ENCODE measurements at regions not wholly inside any gene's neighbourhood (a gene's known extent, or its start where the extent isn't known, plus 50 kb on each side); places are given as distances from the start of the nearest gene placed in this dataset.

DNA sequence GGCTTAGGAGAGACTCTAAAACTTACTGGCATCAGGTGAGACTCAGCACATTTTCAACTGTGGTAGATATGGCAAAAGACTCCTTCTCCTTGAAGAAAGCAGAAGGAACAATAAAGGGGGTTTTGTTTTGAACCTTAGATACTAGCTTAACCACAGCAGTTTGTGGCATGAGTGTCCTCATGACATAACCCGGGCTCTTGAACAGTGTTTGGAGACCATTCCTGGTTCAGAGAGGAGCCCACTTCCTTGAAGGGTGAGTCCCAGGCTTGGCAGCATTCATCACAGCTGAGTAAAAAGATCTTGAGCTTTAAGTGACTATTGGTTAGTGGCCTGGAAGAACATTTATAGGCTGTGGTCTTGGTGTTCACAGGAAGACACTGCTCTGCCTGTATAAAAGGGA lies 154.5 kb upstream of the KDM5D start:
- CTCF ChIA-PET, result no interaction called here
- no peak for DNase-seq (ENCODE audit: low spot score)
- no peaks in the 10 kb centered on the region for H3K4me1 Mint-ChIP-seq
- POLR2A ChIA-PET, result no interaction called here
- ATAC-seq, result no peak
- peaks cover 44% of the 10 kb centered on the region for H3K36me3 Mint-ChIP-seq
- no peak overlapping the region for H3K4me3 Mint-ChIP-seq
- peaks cover 69% of the 10 kb centered on the region for H3K9me3 Mint-ChIP-seq
- no peak overlapping the region for H3K27ac Mint-ChIP-seq
- TF ChIP-seq, protein P1, sequence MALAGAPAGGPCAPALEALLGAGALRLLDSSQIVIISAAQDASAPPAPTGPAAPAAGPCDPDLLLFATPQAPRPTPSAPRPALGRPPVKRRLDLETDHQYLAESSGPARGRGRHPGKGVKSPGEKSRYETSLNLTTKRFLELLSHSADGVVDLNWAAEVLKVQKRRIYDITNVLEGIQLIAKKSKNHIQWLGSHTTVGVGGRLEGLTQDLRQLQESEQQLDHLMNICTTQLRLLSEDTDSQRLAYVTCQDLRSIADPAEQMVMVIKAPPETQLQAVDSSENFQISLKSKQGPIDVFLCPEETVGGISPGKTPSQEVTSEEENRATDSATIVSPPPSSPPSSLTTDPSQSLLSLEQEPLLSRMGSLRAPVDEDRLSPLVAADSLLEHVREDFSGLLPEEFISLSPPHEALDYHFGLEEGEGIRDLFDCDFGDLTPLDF (CRISPR knock-in tag; IDR thresholded peaks at IDR 0.05), result no peak
- TF ChIP-seq, protein P2, sequence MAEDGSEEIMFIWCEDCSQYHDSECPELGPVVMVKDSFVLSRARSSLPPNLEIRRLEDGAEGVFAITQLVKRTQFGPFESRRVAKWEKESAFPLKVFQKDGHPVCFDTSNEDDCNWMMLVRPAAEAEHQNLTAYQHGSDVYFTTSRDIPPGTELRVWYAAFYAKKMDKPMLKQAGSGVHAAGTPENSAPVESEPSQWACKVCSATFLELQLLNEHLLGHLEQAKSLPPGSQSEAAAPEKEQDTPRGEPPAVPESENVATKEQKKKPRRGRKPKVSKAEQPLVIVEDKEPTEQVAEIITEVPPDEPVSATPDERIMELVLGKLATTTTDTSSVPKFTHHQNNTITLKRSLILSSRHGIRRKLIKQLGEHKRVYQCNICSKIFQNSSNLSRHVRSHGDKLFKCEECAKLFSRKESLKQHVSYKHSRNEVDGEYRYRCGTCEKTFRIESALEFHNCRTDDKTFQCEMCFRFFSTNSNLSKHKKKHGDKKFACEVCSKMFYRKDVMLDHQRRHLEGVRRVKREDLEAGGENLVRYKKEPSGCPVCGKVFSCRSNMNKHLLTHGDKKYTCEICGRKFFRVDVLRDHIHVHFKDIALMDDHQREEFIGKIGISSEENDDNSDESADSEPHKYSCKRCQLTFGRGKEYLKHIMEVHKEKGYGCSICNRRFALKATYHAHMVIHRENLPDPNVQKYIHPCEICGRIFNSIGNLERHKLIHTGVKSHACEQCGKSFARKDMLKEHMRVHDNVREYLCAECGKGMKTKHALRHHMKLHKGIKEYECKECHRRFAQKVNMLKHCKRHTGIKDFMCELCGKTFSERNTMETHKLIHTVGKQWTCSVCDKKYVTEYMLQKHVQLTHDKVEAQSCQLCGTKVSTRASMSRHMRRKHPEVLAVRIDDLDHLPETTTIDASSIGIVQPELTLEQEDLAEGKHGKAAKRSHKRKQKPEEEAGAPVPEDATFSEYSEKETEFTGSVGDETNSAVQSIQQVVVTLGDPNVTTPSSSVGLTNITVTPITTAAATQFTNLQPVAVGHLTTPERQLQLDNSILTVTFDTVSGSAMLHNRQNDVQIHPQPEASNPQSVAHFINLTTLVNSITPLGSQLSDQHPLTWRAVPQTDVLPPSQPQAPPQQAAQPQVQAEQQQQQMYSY (CRISPR knock-in tag; IDR thresholded peaks at IDR 0.05), result no peak
- TF ChIP-seq GTF2I (CRISPR knock-in tag; conservative IDR thresholded peaks at IDR 0.05), result no peak
- no peak for TF ChIP-seq KAT7 (CRISPR knock-in tag; IDR thresholded peaks at IDR 0.05; ENCODE audit: borderline replicate concordance)
- TF ChIP-seq, protein P3, sequence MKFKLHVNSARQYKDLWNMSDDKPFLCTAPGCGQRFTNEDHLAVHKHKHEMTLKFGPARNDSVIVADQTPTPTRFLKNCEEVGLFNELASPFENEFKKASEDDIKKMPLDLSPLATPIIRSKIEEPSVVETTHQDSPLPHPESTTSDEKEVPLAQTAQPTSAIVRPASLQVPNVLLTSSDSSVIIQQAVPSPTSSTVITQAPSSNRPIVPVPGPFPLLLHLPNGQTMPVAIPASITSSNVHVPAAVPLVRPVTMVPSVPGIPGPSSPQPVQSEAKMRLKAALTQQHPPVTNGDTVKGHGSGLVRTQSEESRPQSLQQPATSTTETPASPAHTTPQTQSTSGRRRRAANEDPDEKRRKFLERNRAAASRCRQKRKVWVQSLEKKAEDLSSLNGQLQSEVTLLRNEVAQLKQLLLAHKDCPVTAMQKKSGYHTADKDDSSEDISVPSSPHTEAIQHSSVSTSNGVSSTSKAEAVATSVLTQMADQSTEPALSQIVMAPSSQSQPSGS (CRISPR knock-in tag; IDR thresholded peaks at IDR 0.05; ENCODE audit: borderline replicate concordance, low read depth), result no peak
- TF ChIP-seq ZNF423 (CRISPR knock-in tag; IDR thresholded peaks at IDR 0.05), result no peak
- TF ChIP-seq, protein P4, sequence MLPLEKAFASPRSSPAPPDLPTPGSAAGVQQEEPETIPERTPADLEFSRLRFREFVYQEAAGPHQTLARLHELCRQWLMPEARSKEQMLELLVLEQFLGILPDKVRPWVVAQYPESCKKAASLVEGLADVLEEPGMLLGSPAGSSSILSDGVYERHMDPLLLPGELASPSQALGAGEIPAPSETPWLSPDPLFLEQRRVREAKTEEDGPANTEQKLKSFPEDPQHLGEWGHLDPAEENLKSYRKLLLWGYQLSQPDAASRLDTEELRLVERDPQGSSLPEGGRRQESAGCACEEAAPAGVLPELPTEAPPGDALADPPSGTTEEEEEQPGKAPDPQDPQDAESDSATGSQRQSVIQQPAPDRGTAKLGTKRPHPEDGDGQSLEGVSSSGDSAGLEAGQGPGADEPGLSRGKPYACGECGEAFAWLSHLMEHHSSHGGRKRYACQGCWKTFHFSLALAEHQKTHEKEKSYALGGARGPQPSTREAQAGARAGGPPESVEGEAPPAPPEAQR (CRISPR knock-in tag; IDR thresholded peaks at IDR 0.05), result no peak
- no peak for TF ChIP-seq ETV6 (CRISPR knock-in tag; IDR thresholded peaks at IDR 0.05)
- no peak for TF ChIP-seq ZNF263 (CRISPR knock-in tag; IDR thresholded peaks at IDR 0.05; ENCODE audit: low read depth)
- H3K27me3 Mint-ChIP-seq (ENCODE audit: low read depth), result peaks cover 6% of the 10 kb centered on the region

DNA sequence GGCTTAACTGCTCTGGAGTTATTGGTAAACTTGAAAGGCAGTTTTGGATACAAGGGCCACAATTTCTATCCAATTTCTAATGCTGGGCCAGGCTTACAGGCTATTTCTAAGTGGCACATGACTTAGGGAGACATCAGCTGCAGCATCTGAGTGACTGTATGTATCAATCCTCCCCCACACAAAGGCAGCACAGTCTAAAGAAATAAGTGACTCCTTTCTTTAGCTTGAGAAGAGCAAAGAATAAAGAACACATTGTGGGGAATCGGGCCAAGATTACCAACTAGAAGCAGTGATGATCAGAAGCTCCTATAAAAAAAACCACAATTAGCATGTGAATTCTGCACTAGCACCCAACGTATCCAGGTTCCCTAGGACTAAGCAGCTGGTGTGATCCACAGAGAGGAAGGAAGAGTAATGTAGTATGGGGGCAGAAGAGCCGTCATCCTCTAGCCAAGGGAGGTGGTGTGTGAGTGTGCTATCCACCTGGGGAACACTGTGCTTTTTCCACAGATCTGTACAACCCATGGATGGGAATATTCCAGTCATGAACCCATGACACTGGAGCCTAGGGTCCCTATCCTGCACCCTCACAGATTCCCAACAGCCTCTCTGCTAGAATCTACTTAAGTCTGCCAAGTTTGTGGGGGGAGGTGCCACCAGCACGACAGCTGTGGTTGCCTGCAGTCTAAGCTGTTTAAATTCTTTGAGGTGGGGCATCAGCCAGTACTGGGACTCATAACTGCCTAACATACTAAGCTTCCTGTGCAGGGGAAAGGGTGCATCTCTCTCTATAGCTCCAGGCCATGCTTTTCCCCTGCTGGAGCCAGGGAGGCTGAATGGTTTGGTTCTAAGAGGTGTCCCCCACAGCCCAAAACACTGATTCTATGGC lies 147.8 kb upstream of the KDM5D start:
- POLR2A ChIA-PET, result no interaction called here
- Mint-ChIP-seq H3K9me3 (peaks cover 70% of the 10 kb centered on the region), H3K27ac (no peak overlapping the region), H3K4me1 (no peaks in the 10 kb centered on the region), H3K36me3 (peaks cover 43% of the 10 kb centered on the region), H3K4me3 (no peak overlapping the region), H3K27me3 (ENCODE audit: low read depth) (peaks cover 14% of the 10 kb centered on the region; the same call in 1 of the 2 replicates)
- CTCF ChIA-PET, result no interaction called here
- ATAC-seq (no peak), DNase-seq (ENCODE audit: low spot score) (no peak)
- TF ChIP-seq NR2C2 (CRISPR knock-in tag; IDR thresholded peaks at IDR 0.05) (no peak), ZNF138 (CRISPR knock-in tag; conservative IDR thresholded peaks at IDR 0.05) (no peak)

DNA sequence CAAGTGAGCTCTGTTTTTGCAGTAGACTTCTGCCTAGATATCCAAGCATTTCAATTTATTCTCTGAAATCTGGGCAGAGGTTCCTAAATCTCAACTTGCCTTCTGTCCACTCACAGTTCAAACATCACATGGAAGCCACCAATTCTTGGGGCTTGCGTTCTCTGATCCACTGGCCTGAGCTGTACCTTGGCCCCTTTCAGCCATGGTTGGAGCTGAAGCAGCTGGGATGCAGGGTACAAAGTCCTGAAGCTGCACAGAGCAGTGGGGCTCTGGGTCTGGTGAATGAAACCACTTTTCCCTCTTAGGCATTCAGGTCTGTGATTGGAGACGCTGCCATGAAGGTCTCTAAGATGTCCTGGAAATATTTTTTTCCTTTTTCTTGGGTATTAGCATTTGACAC lies 137.6 kb upstream of the KDM5D start:
- ATAC-seq (no peak), DNase-seq (ENCODE audit: low spot score) (no peak)
- Mint-ChIP-seq H3K27me3 (ENCODE audit: low read depth) (no peaks in the 10 kb centered on the region), H3K36me3 (peaks cover 11% of the 10 kb centered on the region), H3K27ac (no peak overlapping the region), H3K4me3 (no peak overlapping the region), H3K4me1 (no peaks in the 10 kb centered on the region), H3K9me3 (peaks cover 49% of the 10 kb centered on the region)
- ChIA-PET CTCF (no interaction called here), POLR2A (no interaction called here)
- TF ChIP-seq FOXJ3 (CRISPR knock-in tag; IDR thresholded peaks at IDR 0.05; ENCODE audit: borderline replicate concordance) (no peak), ZNF232 (CRISPR knock-in tag; IDR thresholded peaks at IDR 0.05) (no peak), NR3C1 (CRISPR knock-in tag; conservative IDR thresholded peaks at IDR 0.05; ENCODE audit: low read depth) (no peak), NFE2L1 (CRISPR knock-in tag; IDR thresholded peaks at IDR 0.05) (no peak), MXD4 (CRISPR knock-in tag; IDR thresholded peaks at IDR 0.05; ENCODE audit: borderline replicate concordance) (no peak)
- TF ChIP-seq, protein P5, sequence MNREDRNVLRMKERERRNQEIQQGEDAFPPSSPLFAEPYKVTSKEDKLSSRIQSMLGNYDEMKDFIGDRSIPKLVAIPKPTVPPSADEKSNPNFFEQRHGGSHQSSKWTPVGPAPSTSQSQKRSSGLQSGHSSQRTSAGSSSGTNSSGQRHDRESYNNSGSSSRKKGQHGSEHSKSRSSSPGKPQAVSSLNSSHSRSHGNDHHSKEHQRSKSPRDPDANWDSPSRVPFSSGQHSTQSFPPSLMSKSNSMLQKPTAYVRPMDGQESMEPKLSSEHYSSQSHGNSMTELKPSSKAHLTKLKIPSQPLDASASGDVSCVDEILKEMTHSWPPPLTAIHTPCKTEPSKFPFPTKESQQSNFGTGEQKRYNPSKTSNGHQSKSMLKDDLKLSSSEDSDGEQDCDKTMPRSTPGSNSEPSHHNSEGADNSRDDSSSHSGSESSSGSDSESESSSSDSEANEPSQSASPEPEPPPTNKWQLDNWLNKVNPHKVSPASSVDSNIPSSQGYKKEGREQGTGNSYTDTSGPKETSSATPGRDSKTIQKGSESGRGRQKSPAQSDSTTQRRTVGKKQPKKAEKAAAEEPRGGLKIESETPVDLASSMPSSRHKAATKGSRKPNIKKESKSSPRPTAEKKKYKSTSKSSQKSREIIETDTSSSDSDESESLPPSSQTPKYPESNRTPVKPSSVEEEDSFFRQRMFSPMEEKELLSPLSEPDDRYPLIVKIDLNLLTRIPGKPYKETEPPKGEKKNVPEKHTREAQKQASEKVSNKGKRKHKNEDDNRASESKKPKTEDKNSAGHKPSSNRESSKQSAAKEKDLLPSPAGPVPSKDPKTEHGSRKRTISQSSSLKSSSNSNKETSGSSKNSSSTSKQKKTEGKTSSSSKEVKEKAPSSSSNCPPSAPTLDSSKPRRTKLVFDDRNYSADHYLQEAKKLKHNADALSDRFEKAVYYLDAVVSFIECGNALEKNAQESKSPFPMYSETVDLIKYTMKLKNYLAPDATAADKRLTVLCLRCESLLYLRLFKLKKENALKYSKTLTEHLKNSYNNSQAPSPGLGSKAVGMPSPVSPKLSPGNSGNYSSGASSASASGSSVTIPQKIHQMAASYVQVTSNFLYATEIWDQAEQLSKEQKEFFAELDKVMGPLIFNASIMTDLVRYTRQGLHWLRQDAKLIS (CRISPR knock-in tag; IDR thresholded peaks at IDR 0.05; ENCODE audit: borderline replicate concordance), result no peak

Measured in WTC11 (cell line).